GM21825 (cell line): ENCODE measurements at regions not wholly inside any gene's neighbourhood (a gene's known extent, or its start where the extent isn't known, plus 50 kb on each side); places are given as distances from the start of the nearest gene placed in this dataset.

Source experiments
- ATAC-seq: cut with Tn5 transposase; IDR thresholded peaks from one replicate; pipeline ENCODE4 v1.9.1; 2021; ENCODE audit warnings: mild to moderate bottlenecking, moderate library complexity; ENCODE audit not compliant: unreplicated experiment

- no peak for ATAC-seq
Measured at GRCh38 chr7:130896051-130896881, 162.3 kb upstream of the KLF14 start.

- ATAC-seq = no peak
Measured at GRCh38 chr7:130896898-130897514, 163.0 kb upstream of the KLF14 start.

DNA sequence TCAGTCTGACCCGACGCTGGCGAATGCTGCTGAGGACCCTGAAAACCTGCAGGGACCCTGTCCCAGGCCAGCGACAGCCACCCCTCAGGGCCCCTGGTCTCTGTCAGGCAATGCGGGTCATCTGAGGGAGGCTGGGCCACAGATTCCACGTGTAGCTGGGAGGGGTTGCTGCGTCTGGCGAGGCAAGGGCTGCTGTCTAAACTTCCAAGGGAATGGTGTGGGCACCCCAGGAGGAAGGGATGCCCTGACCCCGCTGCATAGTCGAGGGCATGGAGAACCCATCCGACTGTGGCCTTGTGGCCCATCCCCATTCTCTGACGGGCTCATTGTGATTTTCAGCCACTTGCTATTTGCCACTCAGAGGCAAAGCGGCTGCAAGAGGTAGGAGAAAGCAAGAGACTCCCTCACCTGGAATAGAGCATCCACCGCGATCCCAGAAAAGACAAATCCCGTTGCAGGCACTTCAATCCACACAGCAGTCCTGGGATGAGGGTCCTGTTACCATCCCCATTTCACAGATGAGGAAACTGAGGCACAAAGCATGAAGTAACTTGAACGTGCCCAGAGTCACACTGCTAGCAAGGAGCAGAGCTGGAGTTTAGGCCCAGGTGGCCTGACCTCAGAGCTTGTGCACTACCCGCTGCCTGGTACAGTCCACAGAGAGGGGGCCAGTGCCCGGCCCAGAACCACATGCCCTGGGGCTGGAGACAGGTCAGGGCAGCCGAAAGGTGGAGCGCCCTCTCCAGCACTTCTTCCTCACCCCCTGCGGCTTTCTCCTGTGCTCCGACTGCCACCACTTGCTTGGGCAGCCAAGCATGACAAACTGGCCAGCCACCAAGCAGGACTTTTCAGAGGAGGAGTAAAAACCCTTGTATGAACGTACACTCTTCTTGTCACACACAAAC, 163.8 kb upstream of the KLF14 start:
- ATAC-seq = no peak

GRCh38 chr7:130899071-130899560, 165.1 kb upstream of the KLF14 start:
- no peak for ATAC-seq

GRCh38 chr7:130899638-130900401, 165.8 kb upstream of the KLF14 start:
- no peak for ATAC-seq

DNA sequence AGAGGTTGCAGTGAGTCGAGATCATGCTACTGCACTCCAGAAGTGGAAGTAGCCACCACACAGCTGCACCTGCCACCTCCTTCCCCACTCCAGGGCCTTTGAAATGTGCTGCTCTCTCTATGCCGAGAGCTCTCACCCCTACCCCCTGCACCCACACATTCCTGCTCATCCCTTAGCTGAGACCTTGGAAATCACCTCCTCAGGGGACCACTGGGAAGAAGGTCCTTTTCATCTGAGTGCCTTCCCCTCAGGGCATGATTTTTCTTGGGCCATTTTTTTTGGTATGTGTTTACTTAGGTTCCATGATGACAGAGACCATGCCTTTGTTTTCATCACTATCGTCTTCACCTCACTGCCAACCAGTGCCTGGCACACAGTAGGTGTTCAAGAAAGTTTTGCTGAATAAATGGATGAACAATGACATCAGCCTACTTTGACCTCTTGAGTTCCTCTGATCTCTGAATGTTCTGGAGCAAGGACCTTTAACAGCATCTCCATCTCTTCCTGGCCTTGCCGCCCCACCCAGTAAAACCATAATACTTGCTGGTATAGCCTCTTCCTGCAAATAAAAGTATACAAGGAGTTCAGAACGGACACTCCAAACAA, 166.6 kb upstream of the KLF14 start:
- no peak for ATAC-seq

DNA sequence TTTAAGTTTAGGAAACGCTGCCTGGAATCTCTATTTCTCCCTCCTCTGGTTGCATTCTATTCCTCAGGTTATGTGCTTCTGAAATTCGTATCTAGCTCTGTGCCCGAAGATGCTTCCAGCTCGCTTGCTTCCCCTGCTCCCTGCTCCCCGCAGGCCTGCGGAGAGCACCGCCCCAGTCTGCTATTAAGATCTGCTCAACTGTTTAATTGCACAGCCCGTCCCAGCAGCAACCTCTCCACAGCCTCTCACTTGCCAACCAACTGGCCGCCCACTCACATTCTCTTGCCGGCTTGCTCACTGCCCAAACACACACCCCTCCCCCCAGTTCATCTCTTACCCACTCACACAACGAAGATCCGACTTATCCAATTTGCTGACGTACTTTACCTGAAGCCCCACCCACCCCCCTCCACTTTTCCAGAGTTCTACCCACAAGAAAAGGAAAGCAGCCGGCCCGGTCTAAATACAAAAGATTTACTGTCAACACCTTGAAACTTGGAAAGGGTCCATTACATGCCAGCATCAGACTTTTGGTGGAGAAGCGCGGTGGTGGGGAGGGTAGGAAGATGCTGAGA, 167.3 kb upstream of the KLF14 start:
- ATAC-seq = no peak

DNA sequence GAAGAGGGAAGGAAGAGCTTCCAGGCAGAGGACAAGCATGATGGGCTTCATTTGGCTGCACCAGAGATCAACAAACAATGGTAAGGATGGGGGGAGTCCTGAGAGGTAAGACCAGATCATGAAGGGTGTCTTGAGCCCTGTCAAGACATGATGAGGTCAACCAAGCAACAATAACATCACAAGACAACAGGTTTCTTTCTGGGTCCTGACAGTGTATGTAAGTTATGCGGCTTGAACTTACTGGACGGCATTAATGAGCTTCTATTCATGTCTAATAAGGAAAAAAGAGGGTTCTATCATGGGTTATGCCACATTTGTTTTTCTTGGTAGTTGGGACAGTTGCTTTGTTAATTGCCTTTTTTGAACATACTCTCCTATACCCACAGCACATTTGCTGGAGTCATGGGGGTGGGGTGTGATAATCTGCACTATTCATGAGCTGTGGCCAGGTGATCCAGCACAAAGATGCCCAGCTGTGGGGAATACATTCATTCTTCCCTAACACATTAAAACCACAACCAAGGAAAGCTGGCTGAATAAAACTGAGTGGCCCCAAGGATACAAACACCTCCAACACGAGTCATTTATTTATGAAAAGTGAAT, 168.8 kb upstream of the KLF14 start:
- ATAC-seq = no peak

DNA sequence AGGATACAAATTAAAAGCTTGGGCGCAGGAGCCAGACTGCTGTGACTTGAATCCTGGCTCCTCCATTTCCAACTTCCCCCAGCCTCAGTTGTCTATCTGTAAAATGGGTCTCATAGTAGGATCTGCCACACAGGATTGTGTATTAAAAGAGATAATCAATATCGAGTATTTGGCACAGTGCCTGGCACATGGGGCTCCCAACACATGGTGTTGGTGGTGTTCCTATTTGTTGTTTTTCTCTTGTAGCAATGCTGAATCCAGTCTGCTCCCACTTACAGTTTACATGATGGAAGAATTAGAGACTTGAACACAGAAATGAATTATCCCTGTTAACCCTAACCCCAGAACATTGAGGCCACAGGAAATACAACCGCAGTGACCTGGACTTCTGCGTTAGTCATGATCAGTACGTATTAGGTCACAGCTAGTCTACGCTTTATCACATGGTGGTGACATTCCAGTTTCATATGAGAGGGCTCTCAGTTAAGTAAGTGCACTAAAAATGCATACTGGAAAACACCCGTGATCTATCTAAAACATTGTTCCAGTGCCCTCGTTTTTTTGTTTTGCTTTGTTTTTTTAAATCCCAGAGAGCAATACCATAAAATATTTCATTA, 169.5 kb upstream of the KLF14 start:
- ATAC-seq = no peak

DNA sequence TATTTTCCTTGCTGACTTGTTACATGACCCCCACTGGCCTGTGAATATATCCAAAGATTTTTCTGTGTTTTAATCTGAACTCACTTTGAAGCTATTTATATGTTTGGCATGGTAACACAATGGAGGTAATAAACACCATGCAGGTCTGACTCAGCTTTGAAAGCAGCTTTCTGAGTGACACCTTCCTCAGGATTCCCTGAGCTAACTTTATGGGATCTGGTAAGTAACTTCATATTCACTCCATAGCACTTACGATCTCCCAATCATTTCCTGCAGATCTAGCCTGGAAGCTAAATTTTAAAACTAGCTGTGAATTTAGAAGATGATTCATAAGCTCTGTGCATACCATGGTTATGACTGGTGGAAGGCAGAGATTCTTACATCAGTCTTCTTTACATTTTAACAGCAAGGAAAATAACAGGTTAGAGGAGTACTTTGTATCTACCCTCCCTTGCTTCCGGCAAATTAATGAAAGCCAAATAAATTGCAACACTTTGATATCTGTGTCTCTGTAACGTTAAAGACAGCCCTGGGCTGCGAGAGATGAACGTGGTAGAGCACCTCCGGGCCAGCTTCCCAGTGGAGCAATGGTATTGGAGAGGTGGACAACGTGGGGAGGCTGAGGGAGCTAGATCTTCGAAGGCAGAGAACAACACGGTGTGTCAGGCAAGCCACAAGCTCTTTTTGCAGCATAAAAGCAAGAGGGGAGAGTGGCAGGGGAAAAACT, 170.2 kb upstream of the KLF14 start:
- ATAC-seq = no peak

- ATAC-seq = no peak
Measured at GRCh38 chr7:130904792-130905191, 170.8 kb upstream of the KLF14 start.

- no peak for ATAC-seq
Measured at GRCh38 chr7:130906575-130906974, 172.6 kb upstream of the KLF14 start.

- no peak for ATAC-seq
Measured at GRCh38 chr7:130907439-130907838, 173.4 kb upstream of the KLF14 start.

GRCh38 chr7:130908345-130909160, 174.5 kb upstream of the KLF14 start:
- ATAC-seq = no peak

GRCh38 chr7:130909161-130909836, 175.3 kb upstream of the KLF14 start:
- no peak for ATAC-seq

DNA sequence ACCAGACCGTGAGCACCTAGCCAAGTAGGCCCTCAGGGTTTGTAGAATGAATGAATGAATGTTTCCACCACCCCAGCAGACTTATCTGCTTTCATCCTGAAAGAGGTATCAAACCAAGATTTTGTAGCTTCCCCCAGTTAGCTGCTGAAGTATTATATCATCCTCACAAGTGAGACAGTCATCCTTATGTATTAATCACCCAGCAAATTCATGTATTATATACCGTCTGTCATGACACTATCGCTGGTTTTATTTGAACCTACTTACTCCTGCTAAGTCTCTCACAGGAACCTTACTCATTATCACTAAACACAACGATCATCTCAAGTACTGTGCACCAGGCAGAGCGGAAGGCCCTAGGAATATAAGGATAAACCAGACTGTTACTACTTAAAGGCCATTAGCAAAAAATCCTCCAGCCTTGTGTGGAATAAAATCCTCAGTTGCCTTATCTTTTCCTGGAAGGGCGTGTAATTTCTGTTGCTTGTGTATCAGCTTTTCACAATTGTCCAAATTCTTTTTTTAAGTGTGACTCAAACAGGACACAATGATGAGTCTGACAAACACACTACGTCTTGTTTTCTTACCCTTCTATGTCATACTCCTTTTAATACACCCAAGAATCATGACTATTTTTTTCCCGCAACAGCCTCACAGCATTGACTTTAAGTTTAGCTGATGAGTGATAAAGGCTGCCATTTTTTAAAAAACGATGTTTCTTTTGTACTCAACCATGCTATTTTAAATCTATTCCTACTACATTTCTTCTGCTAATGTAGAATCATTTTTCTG, 176.1 kb upstream of the KLF14 start:
- no peak for ATAC-seq
